ENCODE measurements at regions not wholly inside any gene's neighbourhood (a gene's known extent, or its start where the extent isn't known, plus 50 kb on each side); places are given as distances from the start of the nearest gene placed in this dataset.
A peak's percentile ranks its signal among the peaks of the same experiment; 100 is the strongest.

- H3K27ac ChIP-seq (ENCODE audit: extremely low read length, insufficient read depth, low read length) = no peak overlapping the region
- no TSS peak for BruUV-seq (replicated peaks)
These were observed 50.1 kb upstream of the STK38L start for GRCh38 chr12:27193854-27194544.

More at GRCh38 chr12:27193854-27194544, 50.1 kb upstream of the STK38L start:
- no peaks in the 10 kb centered on the region; a peak in 1 of 5 replicates for H3K27me3 ChIP-seq (ENCODE audit: control insufficient read depth in 1 of 2, insufficient read depth in 2 of 2, low read length in 2 of 2)
- H3K4me3 ChIP-seq (replicated peaks in 1 of 3; ENCODE audit: insufficient read depth in 1 of 3, low read depth in 2 of 3, low read length in 3 of 3) = no peak overlapping the region
- no peak for DNase-seq (ENCODE audit: low spot score)
- TF ChIP-seq, protein P1, sequence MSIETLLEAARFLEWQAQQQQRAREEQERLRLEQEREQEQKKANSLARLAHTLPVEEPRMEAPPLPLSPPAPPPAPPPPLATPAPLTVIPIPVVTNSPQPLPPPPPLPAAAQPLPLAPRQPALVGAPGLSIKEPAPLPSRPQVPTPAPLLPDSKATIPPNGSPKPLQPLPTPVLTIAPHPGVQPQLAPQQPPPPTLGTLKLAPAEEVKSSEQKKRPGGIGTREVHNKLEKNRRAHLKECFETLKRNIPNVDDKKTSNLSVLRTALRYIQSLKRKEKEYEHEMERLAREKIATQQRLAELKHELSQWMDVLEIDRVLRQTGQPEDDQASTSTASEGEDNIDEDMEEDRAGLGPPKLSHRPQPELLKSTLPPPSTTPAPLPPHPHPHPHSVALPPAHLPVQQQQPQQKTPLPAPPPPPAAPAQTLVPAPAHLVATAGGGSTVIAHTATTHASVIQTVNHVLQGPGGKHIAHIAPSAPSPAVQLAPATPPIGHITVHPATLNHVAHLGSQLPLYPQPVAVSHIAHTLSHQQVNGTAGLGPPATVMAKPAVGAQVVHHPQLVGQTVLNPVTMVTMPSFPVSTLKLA (IDR thresholded peaks at IDR 0.05) = peak; percentile 97
- no peak for TF ChIP-seq ZNF350 (CRISPR knock-in tag; IDR thresholded peaks at IDR 0.05; ENCODE audit: borderline replicate concordance, low read depth)
- POLR2A ChIA-PET = no interaction called here
- CTCF ChIA-PET (ENCODE audit: low intra/inter-chr PET ratio, low total read pairs) = no interaction called here
- ATAC-seq = no peak; the same call in 2 of the 3 replicates
- 47% methylated on average over 2 of the region's 2 CpGs for WGBS (ENCODE audit: low lambda C conversion rate)
- FAIRE-seq = no peak
- H2AFZ ChIP-seq (ENCODE audit: low read length) = no peak overlapping the region
- H3K4me2 ChIP-seq (ENCODE audit: low read depth, low read length) = no peak overlapping the region
- H3K9me3 ChIP-seq (ENCODE audit: low read length) = no peaks in the 10 kb centered on the region
- no peaks in the 10 kb centered on the region for H3K79me2 ChIP-seq (ENCODE audit: insufficient read depth, low read length)
- intact Hi-C loops (cut with micrococcal nuclease; ENCODE audit: unreplicated experiment) (no loop called here), in situ Hi-C loops (cut with HindIII; ENCODE audit: extremely low pct_ligation_motif_present, low pct_unique_long_range_greater_than_20kb) (no loop called here)
- no peaks in the 10 kb centered on the region for H3K36me3 ChIP-seq (replicated peaks in 1 of 2; ENCODE audit: control insufficient read depth in 1 of 2, insufficient read depth in 2 of 2, low read length in 2 of 2)
- H4K20me1 ChIP-seq (ENCODE audit: insufficient read depth, low read length) = no peaks in the 10 kb centered on the region
- no peaks in the 10 kb centered on the region for H3K4me1 ChIP-seq (ENCODE audit: insufficient read depth, low read length)
- H3K9ac ChIP-seq (ENCODE audit: insufficient read depth, low read depth, low read length) = no peak overlapping the region
